Activated T-helper 1 cell treated with anti-CD3 and anti-CD28 coated beads, Interleukin-12 subunit alpha, Interleukin-12 subunit beta, Interleukin-2, Interleukin-4 antibody, amounts not matched to agents 30 ng/mL and 10 ng/mL and 1 ng/mL, durations not matched to agents 14 hours and 24 hours and 36 hours (primary cell): ENCODE measurements at regions not wholly inside any gene's neighbourhood (a gene's known extent, or its start where the extent isn't known, plus 50 kb on each side); places are given as distances from the start of the nearest gene placed in this dataset.
A peak's percentile ranks its signal among the peaks of the same experiment; 100 is the strongest.

ENCODE experiments used
- DNase-seq: peaks from one replicate; pipeline ENCODE4 v3.0.0; 2021; ENCODE audit warnings: low spot score
- H3K27ac Mint-ChIP-seq: one replicate; pipeline ENCODE4 v1.8.0; 2021; ENCODE audit warnings: mild to moderate bottlenecking, mixed read lengths
- H3K27me3 Mint-ChIP-seq: one replicate; pipeline ENCODE4 v1.8.0; 2022; ENCODE audit warnings: mild to moderate bottlenecking, moderate library complexity, mixed read lengths; ENCODE audit not compliant: insufficient read depth
- H3K36me3 Mint-ChIP-seq: one replicate; pipeline ENCODE4 v1.8.0; 2021; ENCODE audit warnings: low read depth, mixed read lengths
- H3K4me1 Mint-ChIP-seq: one replicate; pipeline ENCODE4 v1.8.0; 2021; ENCODE audit warnings: low read depth, mixed read lengths
- H3K4me3 Mint-ChIP-seq: one replicate; pipeline ENCODE4 v1.8.0; 2021; ENCODE audit warnings: mild to moderate bottlenecking, moderate library complexity, mixed read lengths
- H3K9me3 Mint-ChIP-seq: one replicate; pipeline ENCODE4 v1.8.0; 2021; ENCODE audit warnings: mixed read lengths
- intact Hi-C: fragments of 100-400 bp; cut with micrococcal nuclease; formaldehyde crosslinking; loops from one replicate; pipeline ENCODE4 v1.15.1; 2024

- Mint-ChIP-seq H3K4me1 (peaks cover 45% of the 10 kb centered on the region), H3K36me3 (no peaks in the 10 kb centered on the region), H3K27ac (no peak overlapping the region), H3K27me3 (peaks cover 35% of the 10 kb centered on the region), H3K4me3 (no peak overlapping the region), H3K9me3 (no peaks in the 10 kb centered on the region)
- DNase-seq = no peak
- intact Hi-C loops = loop anchor here (5.0 to 10.0 kb wide), 4 partner anchors 127 to 1182 kb away; partner anchors contain the start of gene ZNF33B
These were observed 171.0 kb upstream of the ZNF32 start for GRCh38 chr10:43819464-43820230.

GRCh38 chr10:43818687-43819086, 170.0 kb upstream of the ZNF32 start:
- Mint-ChIP-seq H3K4me3 (no peak overlapping the region), H3K36me3 (no peaks in the 10 kb centered on the region), H3K27ac (no peak overlapping the region), H3K27me3 (peaks cover 36% of the 10 kb centered on the region), H3K9me3 (no peaks in the 10 kb centered on the region), H3K4me1 (peaks cover 45% of the 10 kb centered on the region)
- no peak for DNase-seq
- intact Hi-C loops = loop anchor here (5.0 to 10.0 kb wide), 4 partner anchors 126 to 1181 kb away; partner anchors contain the start of gene ZNF33B

GRCh38 chr10:43817368-43817767, 168.7 kb upstream of the ZNF32 start:
- Mint-ChIP-seq H3K9me3 (no peaks in the 10 kb centered on the region), H3K27me3 (peaks cover 36% of the 10 kb centered on the region), H3K36me3 (no peaks in the 10 kb centered on the region), H3K4me3 (no peak overlapping the region), H3K27ac (no peak overlapping the region), H3K4me1 (peaks cover 35% of the 10 kb centered on the region)
- no peak for DNase-seq
- intact Hi-C loops = loop anchor here (5.0 to 10.0 kb wide), 4 partner anchors 125 to 1180 kb away; partner anchors contain the start of gene ZNF33B

- H3K4me1 Mint-ChIP-seq = peaks cover 30% of the 10 kb centered on the region
- intact Hi-C loops = loop anchor here (1.0 to 10.0 kb wide), 6 partner anchors 8 to 1179 kb away; partner anchors contain the start of gene ZNF33B
- peak overlapping the region; percentile 69 for H3K27ac Mint-ChIP-seq
- H3K9me3 Mint-ChIP-seq = no peaks in the 10 kb centered on the region
- peak overlapping the region; percentile 70 for H3K4me3 Mint-ChIP-seq
- DNase-seq = peak; percentile 74
- H3K36me3 Mint-ChIP-seq = no peaks in the 10 kb centered on the region
- H3K27me3 Mint-ChIP-seq = peaks cover 32% of the 10 kb centered on the region
These were observed 168.0 kb upstream of the ZNF32 start for GRCh38 chr10:43816351-43817321.

GRCh38 chr10:43815181-43815885, 166.7 kb upstream of the ZNF32 start:
- DNase-seq = no peak
- Mint-ChIP-seq H3K4me3 (no peak overlapping the region), H3K27me3 (peaks cover 34% of the 10 kb centered on the region), H3K36me3 (no peaks in the 10 kb centered on the region), H3K27ac (peak overlapping the region; percentile 79), H3K9me3 (no peaks in the 10 kb centered on the region), H3K4me1 (peaks cover 43% of the 10 kb centered on the region)
- intact Hi-C loops = loop anchor here (5.0 to 10.0 kb wide), 4 partner anchors 123 to 1178 kb away; partner anchors contain the start of gene ZNF33B

GRCh38 chr10:43814663-43815062, 166.0 kb upstream of the ZNF32 start:
- Mint-ChIP-seq H3K4me1 (peaks cover 48% of the 10 kb centered on the region), H3K9me3 (no peaks in the 10 kb centered on the region), H3K27me3 (peaks cover 30% of the 10 kb centered on the region), H3K4me3 (no peak overlapping the region), H3K36me3 (no peaks in the 10 kb centered on the region), H3K27ac (no peak overlapping the region)
- intact Hi-C loops = loop anchor here (5.0 to 10.0 kb wide), 4 partner anchors 122 to 1177 kb away; partner anchors contain the start of gene ZNF33B
- DNase-seq = no peak

GRCh38 chr10:43811871-43812270, 163.2 kb upstream of the ZNF32 start:
- H3K4me1 Mint-ChIP-seq = peaks cover 59% of the 10 kb centered on the region
- no peak for DNase-seq
- H3K4me3 Mint-ChIP-seq = no peak overlapping the region
- H3K27ac Mint-ChIP-seq = no peak overlapping the region
- H3K27me3 Mint-ChIP-seq = peaks cover 25% of the 10 kb centered on the region
- intact Hi-C loops = loop anchor here (10.0 kb wide), 1 partner anchor 217 kb away; no protein-coding TSS in a partner anchor
- no peaks in the 10 kb centered on the region for H3K36me3 Mint-ChIP-seq
- H3K9me3 Mint-ChIP-seq = no peaks in the 10 kb centered on the region

GRCh38 chr10:43809211-43809930, 160.7 kb upstream of the ZNF32 start:
- no peaks in the 10 kb centered on the region for H3K9me3 Mint-ChIP-seq
- intact Hi-C loops = no loop called here
- peaks cover 47% of the 10 kb centered on the region for H3K4me1 Mint-ChIP-seq
- DNase-seq = no peak
- no peak overlapping the region for H3K4me3 Mint-ChIP-seq
- H3K27me3 Mint-ChIP-seq = peaks cover 36% of the 10 kb centered on the region
- H3K27ac Mint-ChIP-seq = no peak overlapping the region
- no peaks in the 10 kb centered on the region for H3K36me3 Mint-ChIP-seq

- no peaks in the 10 kb centered on the region for H3K9me3 Mint-ChIP-seq
- no peak for DNase-seq
- H3K27me3 Mint-ChIP-seq = peaks cover 40% of the 10 kb centered on the region
- H3K4me3 Mint-ChIP-seq = peak overlapping the region; percentile 9
- H3K27ac Mint-ChIP-seq = peak overlapping the region; percentile 19
- no peaks in the 10 kb centered on the region for H3K36me3 Mint-ChIP-seq
- intact Hi-C loops = loop anchor here (1.0 kb wide), 1 partner anchor 8 kb away; no protein-coding TSS in a partner anchor
- H3K4me1 Mint-ChIP-seq = peaks cover 47% of the 10 kb centered on the region
These were observed 159.5 kb upstream of the ZNF32 start for GRCh38 chr10:43808136-43808535.

GRCh38 chr10:43806831-43807640, 158.4 kb upstream of the ZNF32 start:
- H3K27me3 Mint-ChIP-seq = peaks cover 36% of the 10 kb centered on the region
- DNase-seq = no peak
- H3K4me1 Mint-ChIP-seq = peaks cover 50% of the 10 kb centered on the region
- H3K4me3 Mint-ChIP-seq = no peak overlapping the region
- H3K36me3 Mint-ChIP-seq = no peaks in the 10 kb centered on the region
- H3K9me3 Mint-ChIP-seq = no peaks in the 10 kb centered on the region
- intact Hi-C loops = no loop called here
- H3K27ac Mint-ChIP-seq = no peak overlapping the region

- H3K27ac Mint-ChIP-seq = no peak overlapping the region
- peaks cover 45% of the 10 kb centered on the region for H3K4me1 Mint-ChIP-seq
- peaks cover 39% of the 10 kb centered on the region for H3K27me3 Mint-ChIP-seq
These were observed 155.1 kb upstream of the ZNF32 start for GRCh38 chr10:43803791-43804190.

More at GRCh38 chr10:43803791-43804190, 155.1 kb upstream of the ZNF32 start:
- intact Hi-C loops = no loop called here
- H3K36me3 Mint-ChIP-seq = no peaks in the 10 kb centered on the region
- no peaks in the 10 kb centered on the region for H3K9me3 Mint-ChIP-seq
- H3K4me3 Mint-ChIP-seq = no peak overlapping the region
- DNase-seq = no peak
